Transverse colon (tissue), 4 donors: ENCODE measurements at regions not wholly inside any gene's neighbourhood (a gene's known extent, or its start where the extent isn't known, plus 50 kb on each side); places are given as distances from the start of the nearest gene placed in this dataset.
"Not testable (repeated sequence)": the region's sequence is repeated elsewhere in the genome, so short reads cannot be mapped to it uniquely, and the experiment has no call there.

ENCODE experiments used
- DNase-seq: peaks from one replicate; pipeline ENCODE4 v3.0.0-alpha.2; 2019
- H3K27ac ChIP-seq, 4 donors: fragments of 200-600 bp; sonication (generic); 2 replicates each; pipeline ENCODE4 v1.5.1; 2016 to 2018; ENCODE audit warnings: inconsistent platforms in 4 of 4
- H3K27me3 ChIP-seq: fragments of 200-600 bp; sonication (generic); 2 replicates; pipeline ENCODE4 v1.5.1; 2017; ENCODE audit warnings: inconsistent platforms
- H3K36me3 ChIP-seq, 4 donors: fragments of 200-600 bp; sonication (generic); 2 replicates each; pipeline ENCODE4 v1.5.1; 2017 to 2019; ENCODE audit warnings: inconsistent platforms in 4 of 4
- H3K4me1 ChIP-seq, 4 donors: fragments of 200-600 bp; sonication (generic); 2 replicates each; pipeline ENCODE4 v1.5.1; 2017 to 2020; ENCODE audit warnings: inconsistent platforms in 4 of 4
- H3K4me3 ChIP-seq, 4 donors: fragments of 200-600 bp; sonication (generic); 1 replicate in 1 of 4; 2 replicates in 3 of 4; pipeline versions ENCODE4 v1.5.1 to v1.6.1; 2017 to 2019; ENCODE audit warnings: inconsistent platforms in 4 of 4
- H3K9me3 ChIP-seq, 2 donors: fragments of 200-600 bp; sonication (generic); 2 replicates each; pipeline ENCODE4 v1.5.1; 2017 to 2019; ENCODE audit warnings: inconsistent platforms in 2 of 2
- EP300 ChIP-seq: sonication (generic); formaldehyde crosslinking; IDR thresholded peaks from one replicate; pipeline ENCODE4 v1.6.1; 2017; ENCODE audit warnings: antibody characterized with exemption, low read depth
- POLR2A ChIP-seq: fragments of 450-650 bp; IDR thresholded peaks from one replicate; pipeline ENCODE4 v1.6.1; 2016; ENCODE audit warnings: antibody characterized with exemption, mild to moderate bottlenecking, moderate library complexity
- POLR2AphosphoS5 ChIP-seq, 3 donors: sonication (generic); formaldehyde crosslinking; IDR thresholded peaks; one replicate each; pipeline ENCODE4 v1.6.1; 2016; ENCODE audit warnings: antibody characterized with exemption in 3 of 3
- WGBS, 2 donors: methylation state at CpG; one replicate each; pipeline ENCODE4 v1.1.5; 2018; ENCODE audit warnings: low coverage in 1 of 2; 5-methylcytosine and 5-hydroxymethylcytosine counted together
- in situ Hi-C, 4 donors: fragments of 200-750 bp; cut with MboI; loops; one replicate each; pipeline versions ENCODE4 v1.15.0 to v1.15.1; 2017; ENCODE audit warnings: low sequenced_read_pairs in 3 of 4, low pct_ligation_motif_present in 1 of 4, low pct_unique_long_range_greater_than_20kb in 1 of 4
- intact Hi-C: fragments of 100-400 bp; cut with DNase I; formaldehyde crosslinking; loops from one replicate; pipeline ENCODE4 v1.15.1; 2023; ENCODE audit warnings: low total_unique reads
- TF ChIP-seq, protein P1 (sequence below), 5 experiments: fragments of 200-600 bp in 3 of 5; fragments of 450-650 bp in 2 of 5; sonication (generic) in 3 of 5; IDR thresholded peaks; 1 replicate in 2 of 5; 2 replicates in 3 of 5; pipeline ENCODE4 v1.5.1; 2016 to 2017; ENCODE audit warnings: antibody characterized with exemption in 5 of 5, inconsistent platforms in 3 of 5, mild to moderate bottlenecking in 2 of 5, moderate library complexity in 1 of 5

DNA sequence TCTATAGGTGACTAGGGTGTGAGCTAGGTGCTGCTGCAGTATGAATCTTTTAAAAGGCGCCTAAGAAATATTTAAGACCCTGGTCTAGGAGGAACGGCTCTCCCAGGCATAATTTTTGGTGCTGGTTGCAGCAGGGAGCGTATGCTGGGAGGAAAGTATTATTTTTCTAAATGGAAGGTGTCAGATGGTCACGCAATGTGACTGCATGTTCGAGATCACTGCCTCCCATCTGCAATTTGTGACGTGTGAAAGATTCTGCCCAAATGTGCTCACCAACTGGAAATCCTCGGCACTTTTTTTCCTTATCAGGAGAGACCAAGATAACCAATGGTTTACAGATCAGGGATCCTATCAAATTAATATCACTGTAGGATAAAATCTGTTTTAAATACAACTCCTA is 95.6 kb upstream of the KLHL14 start:
- WGBS, 2 donors, result 67 to 71% methylated on average over 7 of the region's 7 CpGs
- in situ Hi-C loops (no loop called here), intact Hi-C loops (no loop called here)
- Histone ChIP-seq H3K4me1 (no peaks in the 10 kb centered on the region), H3K27ac (no peak overlapping the region), H3K27me3 (no peaks in the 10 kb centered on the region), H3K36me3 (no peaks in the 10 kb centered on the region), H3K9me3 (no peaks in the 10 kb centered on the region), H3K4me3 (no peak overlapping the region)
- DNase-seq, result no peak
- TF ChIP-seq, protein P1, sequence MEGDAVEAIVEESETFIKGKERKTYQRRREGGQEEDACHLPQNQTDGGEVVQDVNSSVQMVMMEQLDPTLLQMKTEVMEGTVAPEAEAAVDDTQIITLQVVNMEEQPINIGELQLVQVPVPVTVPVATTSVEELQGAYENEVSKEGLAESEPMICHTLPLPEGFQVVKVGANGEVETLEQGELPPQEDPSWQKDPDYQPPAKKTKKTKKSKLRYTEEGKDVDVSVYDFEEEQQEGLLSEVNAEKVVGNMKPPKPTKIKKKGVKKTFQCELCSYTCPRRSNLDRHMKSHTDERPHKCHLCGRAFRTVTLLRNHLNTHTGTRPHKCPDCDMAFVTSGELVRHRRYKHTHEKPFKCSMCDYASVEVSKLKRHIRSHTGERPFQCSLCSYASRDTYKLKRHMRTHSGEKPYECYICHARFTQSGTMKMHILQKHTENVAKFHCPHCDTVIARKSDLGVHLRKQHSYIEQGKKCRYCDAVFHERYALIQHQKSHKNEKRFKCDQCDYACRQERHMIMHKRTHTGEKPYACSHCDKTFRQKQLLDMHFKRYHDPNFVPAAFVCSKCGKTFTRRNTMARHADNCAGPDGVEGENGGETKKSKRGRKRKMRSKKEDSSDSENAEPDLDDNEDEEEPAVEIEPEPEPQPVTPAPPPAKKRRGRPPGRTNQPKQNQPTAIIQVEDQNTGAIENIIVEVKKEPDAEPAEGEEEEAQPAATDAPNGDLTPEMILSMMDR (IDR thresholded peaks at IDR 0.05), result no peak
- TF ChIP-seq POLR2AphosphoS5 (IDR thresholded peaks at IDR 0.05) (no peak), POLR2A (no peak), EP300 (no peak)

DNA sequence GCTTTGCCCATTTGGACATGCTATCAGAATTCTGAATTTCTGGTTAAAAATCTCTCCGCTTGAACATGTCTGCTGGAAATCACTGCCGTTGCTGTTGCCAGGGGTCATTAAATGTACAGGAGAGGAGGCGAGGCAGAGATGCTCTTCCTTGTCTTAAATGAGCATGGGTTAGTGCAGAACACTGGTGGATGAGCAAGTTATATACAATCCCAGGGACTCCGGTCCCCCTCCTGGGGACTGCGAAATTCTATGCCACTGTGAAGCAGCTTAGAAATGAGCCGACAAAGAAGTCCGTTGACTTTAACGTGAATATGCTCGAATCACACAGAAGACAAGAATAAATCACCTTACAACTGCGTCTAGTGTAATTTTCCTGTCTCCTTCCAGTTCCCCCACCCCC is 95.1 kb upstream of the KLHL14 start:
- intact Hi-C loops (no loop called here), in situ Hi-C loops (no loop called here)
- Histone ChIP-seq H3K9me3 (no peaks in the 10 kb centered on the region), H3K36me3 (no peaks in the 10 kb centered on the region), H3K27ac (no peak overlapping the region), H3K4me1 (no peaks in the 10 kb centered on the region), H3K4me3 (no peak overlapping the region), H3K27me3 (no peaks in the 10 kb centered on the region)
- TF ChIP-seq POLR2A (no peak), POLR2AphosphoS5 (IDR thresholded peaks at IDR 0.05) (no peak), EP300 (no peak)
- TF ChIP-seq, protein P1 (IDR thresholded peaks at IDR 0.05), result no peak
- 68 to 79% methylated on average over 5 to 10 of the region's 10 CpGs for WGBS, 2 donors
- DNase-seq, result no peak

- Histone ChIP-seq H3K36me3 (no peaks in the 10 kb centered on the region), H3K9me3 (no peaks in the 10 kb centered on the region), H3K27me3 (no peaks in the 10 kb centered on the region), H3K4me1 (no peaks in the 10 kb centered on the region), H3K27ac (no peak overlapping the region), H3K4me3 (no peak overlapping the region)
- TF ChIP-seq POLR2AphosphoS5 (IDR thresholded peaks at IDR 0.05) (no peak), POLR2A (no peak)
- TF ChIP-seq, protein P1 (IDR thresholded peaks at IDR 0.05), result no peak
- DNase-seq, result no peak
- intact Hi-C loops (no loop called here), in situ Hi-C loops (no loop called here)
- WGBS, 2 donors, result 80 to 94% methylated on average over 6 of the region's 6 CpGs
Observed at GRCh38 chr18:32867330-32867729, 94.5 kb upstream of the KLHL14 start.

GRCh38 chr18:32862031-32862430 is 89.2 kb upstream of the KLHL14 start:
- DNase-seq, in situ Hi-C loops, H3K4me3 ChIP-seq, H3K27ac ChIP-seq, H3K4me1 ChIP-seq, H3K9me3 ChIP-seq, intact Hi-C loops, H3K36me3 ChIP-seq, H3K27me3 ChIP-seq: not testable (repeated sequence)
- WGBS, 2 donors, result no CpG with 5 or more reads among the region's 18 CpGs

DNA sequence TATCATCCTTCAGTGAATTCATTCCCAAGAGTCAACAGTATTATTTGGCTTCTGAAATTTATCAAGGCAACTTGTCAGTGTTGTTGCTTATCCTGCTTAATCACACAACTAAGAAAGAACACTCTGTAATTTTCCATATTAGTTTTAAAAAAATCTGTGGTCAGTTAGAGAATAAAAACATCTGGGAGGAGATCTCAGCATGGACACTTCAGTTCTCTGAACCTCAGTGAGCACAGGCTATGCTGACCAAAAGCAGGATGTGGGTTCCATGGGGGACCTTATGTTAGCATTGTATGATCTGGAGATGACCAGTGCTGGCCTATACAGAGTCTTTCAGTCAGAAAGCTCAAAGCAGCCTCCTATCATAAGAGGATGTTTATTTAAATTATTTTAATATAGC is 79.1 kb upstream of the KLHL14 start:
- TF ChIP-seq, protein P1 (IDR thresholded peaks at IDR 0.05), result no peak
- TF ChIP-seq EP300, result no peak
- no peak for TF ChIP-seq POLR2A
- no peak for TF ChIP-seq POLR2AphosphoS5 (IDR thresholded peaks at IDR 0.05)
- in situ Hi-C loops, result no loop called here

More for the DNA sequence above, 79.1 kb upstream of the KLHL14 start:
- no peak overlapping the region for H3K4me3 ChIP-seq
- H3K4me1 ChIP-seq, result no peaks in the 10 kb centered on the region
- H3K9me3 ChIP-seq, result no peaks in the 10 kb centered on the region
- H3K27ac ChIP-seq, result no peak overlapping the region
- no peaks in the 10 kb centered on the region for H3K27me3 ChIP-seq
- no peaks in the 10 kb centered on the region for H3K36me3 ChIP-seq
- intact Hi-C loops, result no loop called here
- DNase-seq, result no peak
